IMR-90 (cell line): ENCODE measurements at regions not wholly inside any gene's neighbourhood (a gene's known extent, or its start where the extent isn't known, plus 50 kb on each side); places are given as distances from the start of the nearest gene placed in this dataset.

ENCODE experiments used
- ATAC-seq: fragments of 200-7000 bp; cut with Tn5 transposase; 2 replicates; pipeline ENCODE4 v1.9.1; 2020; ENCODE audit warnings: low read depth, mild to moderate bottlenecking, moderate library complexity
- BruUV-seq: library from RNA; stranded (reverse); fragments of 400-500 nt; replicated peaks from 2 replicates; lab custom pipeline; 2021; lab: Mats Ljungman, UMichigan
- CTCF ChIA-PET: fragments of 300-600 bp; formaldehyde crosslinking; extraction: SDS; loops from one replicate; lab custom pipeline; 2021; ENCODE audit warnings: antibody characterized with exemption; lab: Yijun Ruan, JAX
- POLR2A ChIA-PET: fragments of 300-600 bp; sonication (Branson Sonifier 250); formaldehyde crosslinking; loops from one replicate; lab custom pipeline; 2022; ENCODE audit warnings: antibody characterized with exemption; ENCODE audit not compliant: unreplicated experiment; lab: Charles Lee
- DNase-seq: peaks from one replicate; pipeline ENCODE4 v3.0.0; 2013
- H2AFZ ChIP-seq: replicated peaks from 2 replicates; pipeline ENCODE3; 2013; ENCODE audit warnings: low read length, mild to moderate bottlenecking; ENCODE audit not compliant: poor library complexity
- H2AK5ac ChIP-seq: 2 replicates; pipeline ENCODE4 v1.6.1; 2013; ENCODE audit warnings: low read depth, low read length, inconsistent platforms
- H2AK9ac ChIP-seq: replicated peaks from 2 replicates; pipeline ENCODE3; 2013; ENCODE audit warnings: mild to moderate bottlenecking, low read depth, low read length, moderate library complexity; ENCODE audit not compliant: poor library complexity
- H2BK120ac ChIP-seq: 2 replicates; pipeline ENCODE4 v1.6.1; 2013; ENCODE audit warnings: low read depth, low read length, inconsistent platforms
- H2BK15ac ChIP-seq: 3 replicates; pipeline ENCODE4 v1.6.1; 2013; ENCODE audit warnings: low read depth, low read length, inconsistent platforms
- H2BK20ac ChIP-seq: 2 replicates; pipeline ENCODE4 v1.6.1; 2013; ENCODE audit warnings: low read depth, mild to moderate bottlenecking, inconsistent platforms, low read length, moderate library complexity
- H2BK5ac ChIP-seq: 2 replicates; pipeline ENCODE4 v1.6.1; 2013; ENCODE audit warnings: mild to moderate bottlenecking, low read depth, low read length, inconsistent platforms; ENCODE audit not compliant: poor library complexity, severe bottlenecking
- H3K14ac ChIP-seq: replicated peaks from 2 replicates; pipeline ENCODE4 v1.6.1; 2013; ENCODE audit warnings: low read depth, low read length, inconsistent platforms
- H3K18ac ChIP-seq: 2 replicates; pipeline ENCODE4 v1.6.1; 2013; ENCODE audit warnings: low read depth, low read length, control low read depth
- H3K23ac ChIP-seq: 2 replicates; pipeline ENCODE4 v1.6.1; 2013; ENCODE audit warnings: low read depth, low read length, inconsistent platforms
- H3K27ac ChIP-seq: 2 replicates; pipeline ENCODE4 v1.5.1; 2013; ENCODE audit warnings: mild to moderate bottlenecking, control low read depth, low read length; ENCODE audit not compliant: insufficient read depth
- H3K27me3 ChIP-seq: 2 replicates; pipeline ENCODE4 v1.6.1; 2013; ENCODE audit warnings: low read length; ENCODE audit not compliant: control insufficient read depth, insufficient read depth
- H3K36me3 ChIP-seq: 2 replicates; pipeline ENCODE4 v1.6.1; 2013; ENCODE audit warnings: low read length, mixed read lengths; ENCODE audit not compliant: control insufficient read depth, insufficient read depth
- H3K4ac ChIP-seq: 2 replicates; pipeline ENCODE4 v1.6.1; 2013; ENCODE audit warnings: low read depth, low read length, inconsistent platforms
- H3K4me1 ChIP-seq: 2 replicates; pipeline ENCODE4 v1.6.1; 2013; ENCODE audit warnings: low read length, mixed read lengths; ENCODE audit not compliant: control insufficient read depth, insufficient read depth
- H3K4me2 ChIP-seq: 2 replicates; pipeline ENCODE4 v1.6.1; 2013; ENCODE audit warnings: low read depth, mild to moderate bottlenecking, control low read depth, low read length, moderate library complexity
- H3K4me3 ChIP-seq: 2 replicates; pipeline ENCODE4 v1.5.1; 2013; ENCODE audit warnings: low read depth, mild to moderate bottlenecking, control low read depth, low read length, moderate library complexity; ENCODE audit not compliant: insufficient read depth
- H3K56ac ChIP-seq: 2 replicates; pipeline ENCODE4 v1.6.1; 2013; ENCODE audit warnings: low read length, inconsistent platforms; ENCODE audit not compliant: insufficient read depth; ENCODE audit errors: extremely low read depth
- H3K79me1 ChIP-seq, 2 experiments: 2 replicates each; pipeline ENCODE4 v1.6.1; 2013; ENCODE audit warnings: low read length in 2 of 2, inconsistent platforms in 1 of 2, low read depth in 1 of 2
- H3K9ac ChIP-seq: 2 replicates; pipeline ENCODE4 v1.6.1; 2013; ENCODE audit warnings: low read depth, low read length, control low read depth
- H3K9me1 ChIP-seq: 2 replicates; pipeline ENCODE4 v1.6.1; 2013; ENCODE audit warnings: low read length, inconsistent platforms; ENCODE audit not compliant: insufficient read depth
- H3K9me3 ChIP-seq: 2 replicates; pipeline ENCODE4 v1.6.1; 2013; ENCODE audit warnings: low read length; ENCODE audit not compliant: control insufficient read depth, insufficient read depth
- H4K20me1 ChIP-seq: 2 replicates; pipeline ENCODE4 v1.6.1; 2013; ENCODE audit warnings: low read length, inconsistent platforms; ENCODE audit not compliant: insufficient read depth
- H4K5ac ChIP-seq: 2 replicates; pipeline ENCODE4 v1.6.1; 2013; ENCODE audit warnings: mild to moderate bottlenecking, low read depth, low read length, control low read depth
- H4K8ac ChIP-seq, 2 experiments: 2 replicates each; pipeline ENCODE4 v1.6.1; 2013; ENCODE audit warnings: low read depth in 2 of 2, low read length in 2 of 2, control low read depth in 1 of 2, inconsistent platforms in 1 of 2
- H4K91ac ChIP-seq: 2 replicates; pipeline ENCODE4 v1.6.1; 2013; ENCODE audit warnings: low read depth, low read length, inconsistent platforms; ENCODE audit not compliant: insufficient read depth
- BHLHE40 ChIP-seq: fragments of 150-350 bp; IDR thresholded peaks from 2 replicates; pipeline ENCODE4 v1.6.1; 2016; ENCODE audit warnings: mild to moderate bottlenecking, low read depth, low read length
- CHD1 ChIP-seq: IDR thresholded peaks from 2 replicates; pipeline ENCODE4 v1.6.1; 2012; ENCODE audit warnings: low read depth, low read length, improper control_type of control experiment
- POLR2A ChIP-seq: IDR thresholded peaks from 2 replicates; pipeline ENCODE4 v1.6.1; 2012; ENCODE audit warnings: mild to moderate bottlenecking, low read depth, low read length
- WGBS, 2 experiments: methylation state at CpG; one replicate each; pipeline versions ENCODE4 v1.1.5 to v1.1.7; 2013; ENCODE audit warnings: missing lambda C conversion rate in 2 of 2; ENCODE audit not compliant: insufficient read length in 1 of 2; ENCODE audit errors: extremely low coverage in 2 of 2; 5-methylcytosine and 5-hydroxymethylcytosine counted together
- dilution Hi-C: fragments of 300-500 bp; cut with HindIII; formaldehyde crosslinking; loops from one replicate; pipeline ENCODE4 v1.14.3; 2018; ENCODE audit warnings: low sequenced_read_pairs; ENCODE audit not compliant: unreplicated experiment
- in situ Hi-C: fragments of 300-500 bp; cut with MboI; formaldehyde crosslinking; loops from 3 replicates; pipeline ENCODE4 v1.14.3; 2019; ENCODE audit warnings: low sequenced_read_pairs, inconsistent platforms, mixed read lengths
- intact Hi-C: fragments of 100-400 bp; cut with micrococcal nuclease; formaldehyde crosslinking; loops from 2 replicates; pipeline ENCODE4 v1.10.0; 2022

DNA sequence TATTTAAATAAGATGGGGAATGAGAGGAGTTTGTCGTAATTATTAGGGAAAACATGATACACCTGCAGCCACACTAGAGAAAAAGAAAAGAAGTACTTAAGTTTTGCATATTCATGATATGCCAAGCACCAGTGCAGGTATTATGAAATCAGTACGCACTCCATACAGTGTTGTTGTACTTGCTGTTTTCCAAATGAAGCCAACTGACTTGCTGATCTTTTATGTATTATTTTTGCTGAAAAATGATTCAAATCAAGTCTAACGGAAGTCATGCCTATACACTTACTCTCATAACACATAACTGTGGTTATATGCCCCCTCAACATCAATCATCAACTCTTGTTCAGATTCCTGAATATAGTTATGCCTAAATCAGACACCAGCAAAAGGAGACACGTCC is 584.9 kb upstream of the EYS start:
- Histone ChIP-seq H3K23ac (no peak overlapping the region), H4K8ac (no peak overlapping the region), H4K20me1 (no peaks in the 10 kb centered on the region), H3K4me2 (no peak overlapping the region), H3K14ac (no peak overlapping the region), H3K27ac (no peak overlapping the region), H2AK5ac (no peak overlapping the region), H3K18ac (no peak overlapping the region), H2BK120ac (no peak overlapping the region), H4K91ac (no peak overlapping the region), H2AK9ac (no peak overlapping the region), H3K27me3 (no peaks in the 10 kb centered on the region), H3K4me1 (no peaks in the 10 kb centered on the region), H3K56ac (no peak overlapping the region), H3K4ac (no peak overlapping the region), H3K4me3 (no peak overlapping the region), H3K9me1 (no peaks in the 10 kb centered on the region), H2BK5ac (no peak overlapping the region), H2BK15ac (no peak overlapping the region), H2BK20ac (no peak overlapping the region), H2AFZ (no peak overlapping the region), H4K5ac (no peak overlapping the region), H3K9me3 (0 out of 2 replicates have a peak, but pooled peaks cover 3% of the 10 kb centered on the region), H3K79me1 (no peaks in the 10 kb centered on the region), H3K9ac (no peak overlapping the region), H3K36me3 (no peaks in the 10 kb centered on the region)
- DNase-seq (no peak), ATAC-seq (no peak)
- ChIA-PET POLR2A (no interaction called here), CTCF (no interaction called here)
- in situ Hi-C loops: no loop called here
- intact Hi-C loops: no loop called here
- dilution Hi-C loops: no loop called here
- no TSS peak for BruUV-seq
- TF ChIP-seq POLR2A (no peak), CHD1 (no peak), BHLHE40 (no peak)
- WGBS, 2 experiments: 100% methylated on average over 1 of the region's 4 CpGs; no CpG with 5 or more reads in 1 of the 2 experiments
